HCT116 (cell line): ENCODE measurements at regions not wholly inside any gene's neighbourhood (a gene's known extent, or its start where the extent isn't known, plus 50 kb on each side); places are given as distances from the start of the nearest gene placed in this dataset.

Experiments used
- ATAC-seq: fragments of 200-7000 bp; cut with Tn5 transposase; 2 replicates; pipeline ENCODE4 v1.9.1; 2020; ENCODE audit warnings: mild to moderate bottlenecking, moderate library complexity
- BruUV-seq: library from RNA; stranded (reverse); fragments of 400-500 nt; replicated peaks from 2 replicates; lab custom pipeline; 2021; lab: Mats Ljungman, UMichigan
- CTCF ChIA-PET: fragments of 300-600 bp; sonication (Branson Sonifier 250); formaldehyde crosslinking; loops from one replicate; lab custom pipeline; 2021; ENCODE audit warnings: antibody characterized with exemption; lab: Charles Lee
- POLR2A ChIA-PET: fragments of 300-600, 350-600 bp; sonication (Branson Sonifier 250); formaldehyde crosslinking; loops from one replicate; lab custom pipeline; 2021; ENCODE audit warnings: antibody characterized with exemption; lab: Charles Lee
- RAD21 ChIA-PET, 2 experiments: fragments of 300-600 bp; sonication (Branson Sonifier 250); formaldehyde crosslinking; loops; one replicate each; lab custom pipeline; 2023; ENCODE audit warnings: low total read pairs in 2 of 2; ENCODE audit not compliant: uncharacterized antibody in 2 of 2, unreplicated experiment in 2 of 2, low non-redundant PET in 1 of 2; lab: Charles Lee
- DNase-seq: peaks from one replicate; pipeline ENCODE4 v3.0.0-alpha.2; 2010; ENCODE audit warnings: low read depth, low spot score
- H2AFZ ChIP-seq: fragments of 200-600 bp; shearing (Covaris generic), sonication (generic); 2 replicates; pipeline ENCODE4 v1.6.1; 2017; ENCODE audit warnings: low read depth, mixed run types, mixed read lengths, antibody characterized with exemption, low read length; ENCODE audit not compliant: poor library complexity, severe bottlenecking
- H3K27ac ChIP-seq: 2 replicates; pipeline ENCODE4 v1.5.1; 2012; ENCODE audit warnings: low read depth, low read length
- H3K27me3 ChIP-seq: fragments of 200-600 bp; sonication (generic); 2 replicates; pipeline ENCODE4 v1.6.1; 2016; ENCODE audit warnings: mixed run types, low read length, mixed read lengths; ENCODE audit not compliant: insufficient read depth
- H3K36me3 ChIP-seq, 2 experiments: fragments of 200-500 bp in 1 of 2; fragments of 200-600 bp in 1 of 2; sonication (Bioruptor generic) in 1 of 2; sonication (generic) in 1 of 2; 2 replicates each; pipeline versions ENCODE4 v1.5.1 to v1.6.1; 2014 to 2016; ENCODE audit warnings: low read length in 2 of 2, inconsistent platforms in 1 of 2, mixed read lengths in 1 of 2, mixed run types in 1 of 2; ENCODE audit not compliant: insufficient read depth in 2 of 2, control insufficient read depth in 1 of 2
- H3K4me1 ChIP-seq, 2 experiments: fragments of 200-600 bp in 1 of 2; sonication (generic) in 1 of 2; 2 replicates each; pipeline versions ENCODE4 v1.5.1 to v1.6.1; 2012 to 2017; ENCODE audit warnings: low read length in 2 of 2, inconsistent platforms in 1 of 2, mild to moderate bottlenecking in 1 of 2, mixed read lengths in 1 of 2, mixed run types in 1 of 2, moderate library complexity in 1 of 2; ENCODE audit not compliant: insufficient read depth in 2 of 2, control insufficient read depth in 1 of 2
- H3K4me2 ChIP-seq: fragments of 200-600 bp; sonication (generic); 2 replicates; pipeline ENCODE4 v1.6.1; 2017; ENCODE audit warnings: mixed run types, low read length, mixed read lengths
- H3K4me3 ChIP-seq, 2 experiments: fragments of 200-600 bp in 1 of 2; sonication (generic) in 1 of 2; replicated peaks in 1 of 2; 2 replicates each; pipeline ENCODE4 v1.5.1; 2011 to 2016; ENCODE audit warnings: low read length in 2 of 2, control low read depth in 1 of 2, low read depth in 1 of 2, mild to moderate bottlenecking in 1 of 2, mixed read lengths in 1 of 2, mixed run types in 1 of 2
- H3K79me2 ChIP-seq: fragments of 200-600 bp; sonication (generic); 2 replicates; pipeline ENCODE4 v1.6.1; 2017; ENCODE audit warnings: mild to moderate bottlenecking, mixed run types, low read length, moderate library complexity, mixed read lengths; ENCODE audit not compliant: insufficient read depth
- H3K9ac ChIP-seq: fragments of 200-600 bp; sonication (generic); 2 replicates; pipeline ENCODE4 v1.6.1; 2016; ENCODE audit warnings: low read length, mixed read lengths
- H3K9me2 ChIP-seq: fragments of 200-600 bp; sonication (generic), shearing (Covaris generic); 2 replicates; pipeline ENCODE4 v1.6.1; 2017; ENCODE audit warnings: mixed run types, mild to moderate bottlenecking, moderate library complexity; ENCODE audit not compliant: insufficient read depth
- H3K9me3 ChIP-seq, 2 experiments: fragments of 200-500 bp in 1 of 2; fragments of 200-600 bp in 1 of 2; sonication (Bioruptor generic) in 1 of 2; sonication (generic) in 1 of 2; 2 replicates each; pipeline ENCODE4 v1.6.1; 2014 to 2017; ENCODE audit warnings: low read length in 2 of 2, mixed read lengths in 2 of 2, inconsistent platforms in 1 of 2, low read depth in 1 of 2, mild to moderate bottlenecking in 1 of 2, mixed run types in 1 of 2, moderate library complexity in 1 of 2; ENCODE audit not compliant: control insufficient read depth in 1 of 2, insufficient read depth in 1 of 2
- H4K20me1 ChIP-seq: fragments of 200-600 bp; sonication (generic), shearing (Covaris generic); 2 replicates; pipeline ENCODE4 v1.6.1; 2017; ENCODE audit warnings: mixed run types, mild to moderate bottlenecking, moderate library complexity; ENCODE audit not compliant: insufficient read depth
- ATF3 ChIP-seq: IDR thresholded peaks from 2 replicates; pipeline ENCODE4 v1.6.1; 2012
- CBX3 ChIP-seq: IDR thresholded peaks from 2 replicates; pipeline ENCODE4 v1.6.1; 2012; ENCODE audit warnings: low read depth
- CEBPB ChIP-seq: IDR thresholded peaks from 2 replicates; pipeline ENCODE4 v1.6.1; 2012; ENCODE audit warnings: low read depth
- CTCF ChIP-seq, 3 experiments: fragments of 200-600 bp in 1 of 3; sonication (generic) in 1 of 3; IDR thresholded peaks in 2 of 3; conservative IDR thresholded peaks in 1 of 3; 2 replicates each; pipeline ENCODE4 v1.5.1; 2012 to 2017; ENCODE audit warnings: low read depth in 2 of 3, low read length in 2 of 3, antibody characterized with exemption in 1 of 3, borderline replicate concordance in 1 of 3, control low read depth in 1 of 3, mild to moderate bottlenecking in 1 of 3, mixed read lengths in 1 of 3, mixed run types in 1 of 3, moderate library complexity in 1 of 3; ENCODE audit not compliant: insufficient read depth in 1 of 3
- EGR1 ChIP-seq: IDR thresholded peaks from 2 replicates; pipeline ENCODE4 v1.6.1; 2012; ENCODE audit warnings: low read depth
- ELF1 ChIP-seq: IDR thresholded peaks from 2 replicates; pipeline ENCODE4 v1.6.1; 2012; ENCODE audit warnings: low read depth, borderline replicate concordance
- EZH2 ChIP-seq: fragments of 200-600 bp; sonication (generic); IDR thresholded peaks from 2 replicates; pipeline ENCODE4 v1.6.1; 2017; ENCODE audit warnings: antibody characterized with exemption, mixed run types
- EZH2phosphoT487 ChIP-seq: fragments of 200-600 bp; IDR thresholded peaks from 2 replicates; pipeline ENCODE4 v1.6.1; 2018; ENCODE audit warnings: antibody characterized with exemption, borderline replicate concordance
- MAX ChIP-seq: IDR thresholded peaks from 2 replicates; pipeline ENCODE4 v1.6.1; 2012
- POLR2A ChIP-seq: IDR thresholded peaks from 2 replicates; pipeline ENCODE4 v1.7.0; 2011; ENCODE audit warnings: borderline replicate concordance; ENCODE audit not compliant: insufficient read depth, insufficient read length; ENCODE audit errors: extremely low read depth
- POLR2AphosphoS5 ChIP-seq: IDR thresholded peaks from 2 replicates; pipeline ENCODE4 v1.6.1; 2011; ENCODE audit warnings: mild to moderate bottlenecking, low read depth, low read length, moderate library complexity
- RAD21 ChIP-seq: IDR thresholded peaks from 2 replicates; pipeline ENCODE4 v1.6.1; 2012; ENCODE audit warnings: low read depth, mild to moderate bottlenecking
- REST ChIP-seq: IDR thresholded peaks from 2 replicates; pipeline ENCODE4 v1.6.1; 2012; ENCODE audit warnings: low read depth
- SIN3A ChIP-seq: IDR thresholded peaks from 2 replicates; pipeline ENCODE4 v1.6.1; 2012; ENCODE audit warnings: low read depth
- SP1 ChIP-seq: IDR thresholded peaks from 2 replicates; pipeline ENCODE4 v1.6.1; 2012; ENCODE audit warnings: low read depth
- SRF ChIP-seq: IDR thresholded peaks from 2 replicates; pipeline ENCODE4 v1.6.1; 2012; ENCODE audit warnings: low read depth
- TCF7L2 ChIP-seq: IDR thresholded peaks from 2 replicates; pipeline ENCODE4 v1.7.0; 2011; ENCODE audit warnings: borderline replicate concordance, inconsistent platforms; ENCODE audit not compliant: insufficient read depth, insufficient read length; ENCODE audit errors: extremely low read depth
- YY1 ChIP-seq: IDR thresholded peaks from 2 replicates; pipeline ENCODE4 v1.6.1; 2011; ENCODE audit warnings: low read length, low read depth, moderate library complexity, mild to moderate bottlenecking; ENCODE audit not compliant: insufficient replicate concordance; ENCODE audit errors: extremely low read depth
- ZBTB33 ChIP-seq: IDR thresholded peaks from 2 replicates; pipeline ENCODE4 v1.6.1; 2011; ENCODE audit warnings: mild to moderate bottlenecking, low read length, moderate library complexity; ENCODE audit not compliant: insufficient replicate concordance; ENCODE audit errors: extremely low read depth
- ZNF274 ChIP-seq: fragments of 200-500 bp; sonication (Bioruptor generic); IDR thresholded peaks from 2 replicates; pipeline ENCODE4 v1.6.1; 2014; ENCODE audit warnings: mild to moderate bottlenecking, low read depth, low read length, inconsistent platforms
- intact Hi-C: fragments of 100-400 bp; cut with micrococcal nuclease; formaldehyde crosslinking; loops from 2 replicates; pipeline ENCODE4 v1.10.0; 2022

DNA sequence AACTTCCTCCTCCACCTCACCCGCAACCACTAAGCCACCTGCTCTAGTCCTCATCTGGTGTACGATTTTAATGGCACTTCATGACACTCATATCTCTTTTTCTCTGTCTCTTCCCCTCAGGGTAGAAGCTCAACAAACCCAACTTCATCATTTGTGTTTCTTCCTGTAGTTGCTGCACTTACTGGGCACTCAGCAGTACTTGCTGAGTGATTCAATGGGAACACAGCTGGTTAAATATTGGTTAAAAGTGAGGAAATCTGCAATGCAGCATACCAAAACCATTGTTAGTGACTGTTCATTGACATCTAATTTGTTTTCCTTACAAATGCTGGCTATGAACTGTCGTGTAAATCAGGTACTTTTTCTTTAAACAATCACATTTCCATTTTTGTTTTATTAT is 541.1 kb upstream of the PRMT6 start:
- Histone ChIP-seq H3K4me3 (no peak overlapping the region), H4K20me1 (no peaks in the 10 kb centered on the region), H3K4me2 (no peak overlapping the region), H3K9me3 (peaks cover 5 to 24% of the 10 kb centered on the region in 2 experiments; a peak in 2 of 4 replicates), H3K27ac (no peak overlapping the region), H3K79me2 (no peaks in the 10 kb centered on the region), H3K9ac (no peak overlapping the region), H3K9me2 (no peaks in the 10 kb centered on the region), H3K36me3 (no peaks in the 10 kb centered on the region), H2AFZ (no peak overlapping the region), H3K4me1 (no peaks in the 10 kb centered on the region), H3K27me3 (no peaks in the 10 kb centered on the region)
- BruUV-seq: no TSS peak
- DNase-seq (no peak), ATAC-seq (no peak)
- RAD21 ChIA-PET: no interaction called here
- POLR2A ChIA-PET: no interaction called here
- intact Hi-C loops: no loop called here
- TF ChIP-seq ATF3 (no peak), SRF (no peak), YY1 (no peak), RAD21 (no peak), MAX (no peak), EZH2 (no peak), ELF1 (no peak), SIN3A (no peak), TCF7L2 (no peak), POLR2A (no peak), CBX3 (no peak), CTCF (IDR thresholded peaks at IDR 0.05 in 2 of 3, conservative IDR thresholded peaks at IDR 0.05 in 1 of 3; ENCODE audit: borderline replicate concordance in 1 of 3, insufficient read depth in 1 of 3, low read depth in 2 of 3, low read length in 2 of 3) (no peak), CEBPB (no peak), ZNF274 (no peak), EZH2phosphoT487 (no peak), ZBTB33 (no peak), SP1 (no peak), POLR2AphosphoS5 (no peak), EGR1 (no peak), REST (no peak)
- CTCF ChIA-PET: no interaction called here
